Astrocyte (in vitro differentiated cells and primary cell): ENCODE measurements at regions not wholly inside any gene's neighbourhood (a gene's known extent, or its start where the extent isn't known, plus 50 kb on each side); places are given as distances from the start of the nearest gene placed in this dataset.

Source experiments
- DNase-seq: peaks from one replicate; pipeline ENCODE4 v3.0.0-alpha.2; 2010; ENCODE audit warnings: low read depth
- FAIRE-seq: peaks from 2 replicates; lab custom pipeline; 2011; peaks lifted over from hg19 to GRCh38; lab: Jason Lieb, UNC
- H2AFZ ChIP-seq: 2 replicates; pipeline ENCODE4 v1.6.0; 2012; ENCODE audit warnings: low read depth, low read length, inconsistent platforms
- H3K27ac ChIP-seq: 2 replicates; pipeline ENCODE4 v1.5.1; 2011; ENCODE audit warnings: low read depth, low read length, inconsistent platforms
- H3K27me3 ChIP-seq: 2 replicates; pipeline ENCODE4 v1.6.0; 2011; ENCODE audit warnings: low read length, inconsistent platforms; ENCODE audit not compliant: insufficient read depth
- H3K36me3 ChIP-seq: 2 replicates; pipeline ENCODE4 v1.5.1; 2011; ENCODE audit warnings: low read length, inconsistent platforms; ENCODE audit not compliant: insufficient read depth
- H3K4me1 ChIP-seq: 2 replicates; pipeline ENCODE4 v1.5.1; 2011; ENCODE audit warnings: low read length, inconsistent platforms; ENCODE audit not compliant: insufficient read depth
- H3K4me2 ChIP-seq: 2 replicates; pipeline ENCODE4 v1.6.0; 2012; ENCODE audit warnings: low read length, inconsistent platforms
- H3K4me3 ChIP-seq: 2 replicates; pipeline ENCODE4 v1.5.1; 2011; ENCODE audit warnings: low read depth, mild to moderate bottlenecking, low read length, inconsistent platforms; ENCODE audit not compliant: insufficient read depth
- H3K79me2 ChIP-seq: 2 replicates; pipeline ENCODE4 v1.6.0; 2012; ENCODE audit warnings: mild to moderate bottlenecking, low read length, inconsistent platforms; ENCODE audit not compliant: insufficient read depth
- H3K9ac ChIP-seq: 2 replicates; pipeline ENCODE4 v1.6.0; 2012; ENCODE audit warnings: mild to moderate bottlenecking, low read length, inconsistent platforms
- H3K9me3 ChIP-seq: 2 replicates; pipeline ENCODE4 v1.5.1; 2012; ENCODE audit warnings: low read depth, mild to moderate bottlenecking, low read length, inconsistent platforms; ENCODE audit not compliant: insufficient read depth
- H4K20me1 ChIP-seq: 2 replicates; pipeline ENCODE4 v1.6.0; 2012; ENCODE audit warnings: low read length, inconsistent platforms; ENCODE audit not compliant: insufficient read depth
- H3K27ac Mint-ChIP-seq: one replicate; pipeline ENCODE4 v1.8.0; 2021; ENCODE audit warnings: mild to moderate bottlenecking, mixed read lengths; ENCODE audit not compliant: unreplicated experiment
- H3K27me3 Mint-ChIP-seq: one replicate; pipeline ENCODE4 v1.8.0; 2021; ENCODE audit warnings: low read depth, mixed read lengths; ENCODE audit not compliant: unreplicated experiment
- H3K36me3 Mint-ChIP-seq: one replicate; pipeline ENCODE4 v1.8.0; 2021; ENCODE audit warnings: low read depth, mixed read lengths; ENCODE audit not compliant: unreplicated experiment
- H3K4me1 Mint-ChIP-seq: one replicate; pipeline ENCODE4 v1.8.0; 2021; ENCODE audit warnings: low read depth, mixed read lengths; ENCODE audit not compliant: unreplicated experiment
- H3K4me3 Mint-ChIP-seq: one replicate; pipeline ENCODE4 v1.8.0; 2021; ENCODE audit warnings: mild to moderate bottlenecking, moderate library complexity, mixed read lengths; ENCODE audit not compliant: unreplicated experiment
- H3K9me3 Mint-ChIP-seq: one replicate; pipeline ENCODE4 v1.8.0; 2021; ENCODE audit warnings: mild to moderate bottlenecking, mixed read lengths; ENCODE audit not compliant: unreplicated experiment
- CTCF ChIP-seq: IDR thresholded peaks from 2 replicates; pipeline ENCODE4 v1.5.1; 2011; ENCODE audit warnings: low read depth, mild to moderate bottlenecking, inconsistent platforms, low read length, moderate library complexity; ENCODE audit not compliant: insufficient read depth
- EZH2 ChIP-seq: IDR thresholded peaks from 2 replicates; pipeline ENCODE4 v1.6.1; 2012; ENCODE audit warnings: mild to moderate bottlenecking, low read length, inconsistent platforms; ENCODE audit not compliant: insufficient read depth

- Histone ChIP-seq H3K27ac (no peak overlapping the region), H3K79me2 (no peaks in the 10 kb centered on the region), H3K4me2 (no peak overlapping the region), H3K27me3 (no peaks in the 10 kb centered on the region), H3K4me1 (no peaks in the 10 kb centered on the region), H3K4me3 (no peak overlapping the region), H3K9me3 (no peaks in the 10 kb centered on the region), H4K20me1 (no peaks in the 10 kb centered on the region), H3K36me3 (no peaks in the 10 kb centered on the region), H3K9ac (no peak overlapping the region), H2AFZ (no peak overlapping the region)
- FAIRE-seq (no peak), DNase-seq (peak; percentile 6)
- Mint-ChIP-seq H3K36me3 (no peaks in the 10 kb centered on the region), H3K4me1 (peaks cover 11% of the 10 kb centered on the region), H3K9me3 (no peaks in the 10 kb centered on the region), H3K4me3 (no peak overlapping the region), H3K27ac (no peak overlapping the region), H3K27me3 (no peaks in the 10 kb centered on the region)
- TF ChIP-seq EZH2 (no peak), CTCF (no peak)
Measured at GRCh38 chr1:194533641-194534040, 1347.2 kb upstream of the B3GALT2 start.

- Mint-ChIP-seq H3K36me3 (no peaks in the 10 kb centered on the region), H3K27me3 (no peaks in the 10 kb centered on the region), H3K9me3 (no peaks in the 10 kb centered on the region), H3K27ac (no peak overlapping the region), H3K4me1 (peaks cover 6% of the 10 kb centered on the region), H3K4me3 (no peak overlapping the region)
- H3K79me2 ChIP-seq: no peaks in the 10 kb centered on the region
- H3K36me3 ChIP-seq: no peaks in the 10 kb centered on the region
- no peak overlapping the region for H2AFZ ChIP-seq
- no peaks in the 10 kb centered on the region for H3K4me1 ChIP-seq
- TF ChIP-seq EZH2 (no peak), CTCF (no peak)
- no peaks in the 10 kb centered on the region for H4K20me1 ChIP-seq
- no peaks in the 10 kb centered on the region for H3K27me3 ChIP-seq
- H3K4me3 ChIP-seq: no peak overlapping the region
- no peak overlapping the region for H3K9ac ChIP-seq
- FAIRE-seq (no peak), DNase-seq (no peak)
- no peak overlapping the region for H3K27ac ChIP-seq
- H3K9me3 ChIP-seq: no peaks in the 10 kb centered on the region
- no peak overlapping the region for H3K4me2 ChIP-seq
Measured at GRCh38 chr1:194517567-194517966, 1331.2 kb upstream of the B3GALT2 start.

DNA sequence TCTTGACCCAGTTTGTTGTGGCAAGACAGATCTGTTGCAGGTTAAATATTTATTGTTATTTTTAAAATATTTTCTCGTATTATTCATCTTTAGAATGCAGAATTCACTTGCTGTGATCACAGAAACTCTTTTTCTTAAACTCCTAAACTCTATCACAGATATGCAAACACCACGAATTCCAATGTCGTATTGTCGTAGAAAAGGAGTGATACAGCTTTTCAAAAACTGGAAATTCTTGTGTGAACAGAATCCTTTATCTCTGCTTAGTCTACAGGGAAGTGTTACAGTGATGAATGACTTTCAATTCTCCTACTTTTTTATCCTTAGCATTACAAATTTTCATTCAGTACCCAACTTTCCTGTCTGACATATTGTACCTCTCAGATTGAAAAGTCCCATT lies 1329.5 kb upstream of the B3GALT2 start:
- no peaks in the 10 kb centered on the region for H3K36me3 Mint-ChIP-seq
- H3K27ac Mint-ChIP-seq: no peak overlapping the region
- H3K27me3 Mint-ChIP-seq: no peaks in the 10 kb centered on the region
- Histone ChIP-seq H3K4me3 (no peak overlapping the region), H3K27me3 (no peaks in the 10 kb centered on the region), H3K36me3 (no peaks in the 10 kb centered on the region), H3K9me3 (no peaks in the 10 kb centered on the region), H3K4me2 (no peak overlapping the region), H4K20me1 (no peaks in the 10 kb centered on the region), H3K4me1 (no peaks in the 10 kb centered on the region), H2AFZ (no peak overlapping the region), H3K9ac (no peak overlapping the region), H3K27ac (no peak overlapping the region), H3K79me2 (no peaks in the 10 kb centered on the region)
- peaks cover 1% of the 10 kb centered on the region for H3K9me3 Mint-ChIP-seq
- peaks cover 8% of the 10 kb centered on the region for H3K4me1 Mint-ChIP-seq
- TF ChIP-seq CTCF: no peak
- TF ChIP-seq EZH2: no peak
- DNase-seq (peak; percentile 7), FAIRE-seq (no peak)
- H3K4me3 Mint-ChIP-seq: no peak overlapping the region
